ENCODE measurements at regions not wholly inside any gene's neighbourhood (a gene's known extent, or its start where the extent isn't known, plus 50 kb on each side); places are given as distances from the start of the nearest gene placed in this dataset.

GRCh38 chr4:60637976-60638375, 562.1 kb upstream of the ADGRL3 start:
- 93% methylated on average over 2 of the region's 2 CpGs; no CpG with 5 or more reads in 1 of the 2 experiments for WGBS, 2 experiments (ENCODE audit: extremely low coverage in 1 of 2, insufficient coverage in 1 of 2, insufficient read length in 1 of 2, insufficient replicate concordance in 2 of 2, low coverage in 1 of 2, low lambda C conversion rate in 2 of 2, missing lambda C conversion rate in 1 of 2)
- no peak overlapping the region for H3K14ac ChIP-seq (ENCODE audit: insufficient read length)
- H3K9me3 ChIP-seq (ENCODE audit: insufficient read depth in 2 of 2, low read depth in 1 of 2, low read length in 1 of 2) = no peaks in the 10 kb centered on the region
- DNase-seq (ENCODE audit: low read depth in 1 of 2, low spot score in 2 of 2) = no peak
- no peak overlapping the region for H4K5ac ChIP-seq (ENCODE audit: insufficient read length, low read depth, low read length)
- no peak overlapping the region for H2BK20ac ChIP-seq (ENCODE audit: low read length)
- no peak overlapping the region for H4K8ac ChIP-seq (ENCODE audit: extremely low read depth, insufficient read depth, low read length)
- H3K27ac ChIP-seq (ENCODE audit: low read depth, low read length) = no peak overlapping the region
- H4K20me1 ChIP-seq (replicated peaks in 1 of 2; ENCODE audit: control insufficient read depth in 1 of 2, insufficient read depth in 2 of 2, low read length in 2 of 2) = no peaks in the 10 kb centered on the region
- TF ChIP-seq TEAD4 (IDR thresholded peaks at IDR 0.05; ENCODE audit: low read depth, low read length) (no peak), TAF7 (optimal IDR thresholded peaks at IDR 0.05; ENCODE audit: borderline replicate concordance, low read depth, low read length) (no peak), HDAC2 (IDR thresholded peaks at IDR 0.05; ENCODE audit: borderline replicate concordance in 1 of 2, low read depth in 2 of 2, low read length in 2 of 2) (no peak), SP1 (IDR thresholded peaks at IDR 0.05; ENCODE audit: low read depth, low read length) (no peak), CBX5 (IDR thresholded peaks at IDR 0.05; ENCODE audit: low read depth, low read length) (no peak)
- H3K79me2 ChIP-seq (ENCODE audit: control insufficient read depth in 1 of 2, insufficient read depth in 2 of 2, low read length in 2 of 2) = no peaks in the 10 kb centered on the region
- H3K56ac ChIP-seq (replicated peaks; ENCODE audit: insufficient read length, low read depth, low read length) = no peak overlapping the region
- no peak overlapping the region for H2BK15ac ChIP-seq (ENCODE audit: low read length)
- H3K18ac ChIP-seq (ENCODE audit: extremely low read depth, low read length) = no peak overlapping the region
- no peak overlapping the region for H3K4me3 ChIP-seq (ENCODE audit: extremely low read depth in 1 of 4, insufficient read depth in 2 of 4, low read depth in 3 of 4, low read length in 4 of 4)
- H3K36me3 ChIP-seq (ENCODE audit: control insufficient read depth in 2 of 4, insufficient read depth in 4 of 4, low read length in 3 of 4) = no peaks in the 10 kb centered on the region
- no peak overlapping the region for H2BK5ac ChIP-seq (ENCODE audit: low read depth, low read length)
- H3K23ac ChIP-seq (ENCODE audit: insufficient read length) = no peak overlapping the region
- ChIA-PET POLR2A (ENCODE audit: partially characterized antibody) (no interaction called here), CTCF (ENCODE audit: partially characterized antibody) (no interaction called here)
- no peak overlapping the region for H2AK5ac ChIP-seq (ENCODE audit: low read depth, low read length)
- H3K4me2 ChIP-seq (ENCODE audit: insufficient read depth in 1 of 2, low read depth in 2 of 2, low read length in 2 of 2) = no peak overlapping the region
- no peak overlapping the region for H2BK120ac ChIP-seq (replicated peaks; ENCODE audit: low read depth, low read length)
- H2BK12ac ChIP-seq (ENCODE audit: low read depth, low read length) = no peak overlapping the region
- H2AFZ ChIP-seq (ENCODE audit: low read length) = no peak overlapping the region
- no peak overlapping the region for H3K9ac ChIP-seq (replicated peaks in 1 of 4; ENCODE audit: extremely low read depth in 1 of 4, low read depth in 3 of 4, low read length in 3 of 4)
- no peaks in the 10 kb centered on the region for H3K4me1 ChIP-seq (replicated peaks in 1 of 4; ENCODE audit: control insufficient read depth in 3 of 4, insufficient read depth in 4 of 4, low read length in 3 of 4)
- H3K4ac ChIP-seq (replicated peaks; ENCODE audit: insufficient read length, low read depth, low read length) = no peak overlapping the region
- no peaks in the 10 kb centered on the region for H3K79me1 ChIP-seq (ENCODE audit: low read depth, low read length)
- H3K27me3 ChIP-seq (replicated peaks in 1 of 4; ENCODE audit: control insufficient read depth in 3 of 4, extremely low read depth in 1 of 4, insufficient read depth in 3 of 4, low read length in 3 of 4) = no peaks in the 10 kb centered on the region
- no peaks in the 10 kb centered on the region for H3K23me2 ChIP-seq (ENCODE audit: low read depth, low read length)
- no peak overlapping the region for H4K91ac ChIP-seq (replicated peaks; ENCODE audit: insufficient read length, low read length)
- FAIRE-seq = no peak
